ENCODE measurements at regions not wholly inside any gene's neighbourhood (a gene's known extent, or its start where the extent isn't known, plus 50 kb on each side); places are given as distances from the start of the nearest gene placed in this dataset.
"Not testable (repeated sequence)": the region's sequence is repeated elsewhere in the genome, so short reads cannot be mapped to it uniquely, and the experiment has no call there.

GRCh38 chr10:25828475-25828874, 105.6 kb upstream of the MYO3A start:
- TF ChIP-seq CTCF (conservative IDR thresholded peaks at IDR 0.05; ENCODE audit: low read depth, low read length), result no peak
- H3K4me3 ChIP-seq (ENCODE audit: low read depth, low read length), result no peak overlapping the region
- DNase-seq (ENCODE audit: low read depth), result no peak

- no peak overlapping the region for H3K4me3 ChIP-seq (ENCODE audit: low read depth, low read length)
- TF ChIP-seq CTCF (conservative IDR thresholded peaks at IDR 0.05; ENCODE audit: low read depth, low read length), result no peak
- DNase-seq (ENCODE audit: low read depth), result no peak
Observed at GRCh38 chr10:25831080-25831479, 102.9 kb upstream of the MYO3A start.

GRCh38 chr10:25839683-25840082, 94.3 kb upstream of the MYO3A start:
- no peak for DNase-seq (ENCODE audit: low read depth)
- TF ChIP-seq CTCF (conservative IDR thresholded peaks at IDR 0.05; ENCODE audit: low read depth, low read length), result no peak
- no peak overlapping the region for H3K4me3 ChIP-seq (ENCODE audit: low read depth, low read length)

- not testable (repeated sequence) for H3K4me3 ChIP-seq (ENCODE audit: low read depth, low read length); DNase-seq (ENCODE audit: low read depth)
Observed at GRCh38 chr10:25840875-25841274, 93.2 kb upstream of the MYO3A start.

- no peak for DNase-seq (ENCODE audit: low read depth)
- no peak overlapping the region for H3K4me3 ChIP-seq (ENCODE audit: low read depth, low read length)
- no peak for TF ChIP-seq CTCF (conservative IDR thresholded peaks at IDR 0.05; ENCODE audit: low read depth, low read length)
Observed at GRCh38 chr10:25842146-25842545, 91.9 kb upstream of the MYO3A start.

- no peak for TF ChIP-seq CTCF (conservative IDR thresholded peaks at IDR 0.05; ENCODE audit: low read depth, low read length)
- no peak for DNase-seq (ENCODE audit: low read depth)
- no peak overlapping the region for H3K4me3 ChIP-seq (ENCODE audit: low read depth, low read length)
Observed at GRCh38 chr10:25843551-25844170, 90.4 kb upstream of the MYO3A start.

- H3K4me3 ChIP-seq (ENCODE audit: low read depth, low read length); DNase-seq (ENCODE audit: low read depth): not testable (repeated sequence)
Observed at GRCh38 chr10:25844716-25845115, 89.3 kb upstream of the MYO3A start.

- TF ChIP-seq CTCF (conservative IDR thresholded peaks at IDR 0.05; ENCODE audit: low read depth, low read length), result no peak
- DNase-seq (ENCODE audit: low read depth), result no peak
Observed at GRCh38 chr10:25849268-25849667, 84.8 kb upstream of the MYO3A start.

More at GRCh38 chr10:25849268-25849667, 84.8 kb upstream of the MYO3A start:
- no peak overlapping the region for H3K4me3 ChIP-seq (ENCODE audit: low read depth, low read length)
